ENCODE measurements at regions not wholly inside any gene's neighbourhood (a gene's known extent, or its start where the extent isn't known, plus 50 kb on each side); places are given as distances from the start of the nearest gene placed in this dataset.

DNA sequence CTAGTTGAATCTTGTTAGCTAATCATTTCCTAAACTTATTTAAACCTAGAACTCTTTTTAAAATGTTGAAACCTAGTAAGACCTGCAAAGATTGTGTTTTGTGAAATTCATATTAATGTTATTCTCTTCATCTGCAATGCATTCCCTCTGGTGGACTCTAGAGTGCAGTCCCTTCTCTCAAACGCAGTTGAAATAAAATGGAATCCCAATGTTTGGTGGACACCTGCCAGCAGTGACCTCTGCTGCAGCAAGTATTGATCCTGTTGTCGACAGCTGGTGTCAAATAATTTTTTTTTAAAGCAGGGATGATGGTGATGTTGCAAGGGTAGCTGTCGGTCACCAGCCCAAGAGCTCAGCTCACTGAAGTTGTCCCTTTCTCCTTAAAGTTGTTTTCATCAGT lies 492.0 kb downstream of the ZIC3 start (continued):
- TF ChIP-seq ZNF514 (tag by site-specific recombination; IDR thresholded peaks at IDR 0.05), result no peak

DNA sequence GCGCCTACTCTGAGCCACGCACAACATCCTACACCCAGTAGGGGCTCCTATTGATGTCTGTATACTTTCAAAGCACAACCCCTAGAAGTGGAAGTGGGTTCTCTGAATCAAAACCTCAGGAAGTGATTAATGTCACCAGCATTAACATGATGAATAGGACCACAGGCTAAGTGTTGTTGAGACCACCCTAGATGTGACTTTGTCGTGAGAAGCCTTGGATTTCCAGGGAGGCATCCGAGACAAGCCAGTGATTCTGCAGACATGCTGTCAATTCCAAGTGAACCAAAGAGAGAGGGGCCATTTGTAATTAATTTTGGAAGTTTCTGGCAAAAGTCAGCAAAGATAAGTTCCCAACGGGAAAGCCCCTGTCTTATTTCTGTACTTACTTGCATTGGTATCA lies 493.0 kb downstream of the ZIC3 start:
- ChIA-PET POLR2A (no interaction called here), CTCF (no interaction called here)
- no peaks in the 10 kb centered on the region for H3K9me3 ChIP-seq (ENCODE audit: control insufficient read depth, insufficient read depth, low read depth, low read length)
- no peaks in the 10 kb centered on the region for H3K4me1 ChIP-seq (ENCODE audit: control insufficient read depth, insufficient read depth, low read length)
- H3K4me3 ChIP-seq (ENCODE audit: low read depth, low read length), result no peak overlapping the region
- H3K36me3 ChIP-seq (ENCODE audit: control insufficient read depth in 2 of 2, insufficient read depth in 1 of 2, low read length in 2 of 2), result no peaks in the 10 kb centered on the region
- TF ChIP-seq ZNF548 (tag by site-specific recombination; IDR thresholded peaks at IDR 0.05) (no peak), SETDB1 (IDR thresholded peaks at IDR 0.05; ENCODE audit: insufficient read length, low read length) (no peak), ZNF146 (tag by site-specific recombination; IDR thresholded peaks at IDR 0.05) (no peak), ZNF596 (tag by site-specific recombination; IDR thresholded peaks at IDR 0.05) (no peak)
- TF ChIP-seq, protein P1, sequence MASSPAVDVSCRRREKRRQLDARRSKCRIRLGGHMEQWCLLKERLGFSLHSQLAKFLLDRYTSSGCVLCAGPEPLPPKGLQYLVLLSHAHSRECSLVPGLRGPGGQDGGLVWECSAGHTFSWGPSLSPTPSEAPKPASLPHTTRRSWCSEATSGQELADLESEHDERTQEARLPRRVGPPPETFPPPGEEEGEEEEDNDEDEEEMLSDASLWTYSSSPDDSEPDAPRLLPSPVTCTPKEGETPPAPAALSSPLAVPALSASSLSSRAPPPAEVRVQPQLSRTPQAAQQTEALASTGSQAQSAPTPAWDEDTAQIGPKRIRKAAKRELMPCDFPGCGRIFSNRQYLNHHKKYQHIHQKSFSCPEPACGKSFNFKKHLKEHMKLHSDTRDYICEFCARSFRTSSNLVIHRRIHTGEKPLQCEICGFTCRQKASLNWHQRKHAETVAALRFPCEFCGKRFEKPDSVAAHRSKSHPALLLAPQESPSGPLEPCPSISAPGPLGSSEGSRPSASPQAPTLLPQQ (tag by site-specific recombination; IDR thresholded peaks at IDR 0.05), result no peak
- TF ChIP-seq, protein P2, sequence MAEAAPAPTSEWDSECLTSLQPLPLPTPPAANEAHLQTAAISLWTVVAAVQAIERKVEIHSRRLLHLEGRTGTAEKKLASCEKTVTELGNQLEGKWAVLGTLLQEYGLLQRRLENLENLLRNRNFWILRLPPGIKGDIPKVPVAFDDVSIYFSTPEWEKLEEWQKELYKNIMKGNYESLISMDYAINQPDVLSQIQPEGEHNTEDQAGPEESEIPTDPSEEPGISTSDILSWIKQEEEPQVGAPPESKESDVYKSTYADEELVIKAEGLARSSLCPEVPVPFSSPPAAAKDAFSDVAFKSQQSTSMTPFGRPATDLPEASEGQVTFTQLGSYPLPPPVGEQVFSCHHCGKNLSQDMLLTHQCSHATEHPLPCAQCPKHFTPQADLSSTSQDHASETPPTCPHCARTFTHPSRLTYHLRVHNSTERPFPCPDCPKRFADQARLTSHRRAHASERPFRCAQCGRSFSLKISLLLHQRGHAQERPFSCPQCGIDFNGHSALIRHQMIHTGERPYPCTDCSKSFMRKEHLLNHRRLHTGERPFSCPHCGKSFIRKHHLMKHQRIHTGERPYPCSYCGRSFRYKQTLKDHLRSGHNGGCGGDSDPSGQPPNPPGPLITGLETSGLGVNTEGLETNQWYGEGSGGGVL (tag by site-specific recombination; IDR thresholded peaks at IDR 0.05), result no peak
- TF ChIP-seq, protein P3, sequence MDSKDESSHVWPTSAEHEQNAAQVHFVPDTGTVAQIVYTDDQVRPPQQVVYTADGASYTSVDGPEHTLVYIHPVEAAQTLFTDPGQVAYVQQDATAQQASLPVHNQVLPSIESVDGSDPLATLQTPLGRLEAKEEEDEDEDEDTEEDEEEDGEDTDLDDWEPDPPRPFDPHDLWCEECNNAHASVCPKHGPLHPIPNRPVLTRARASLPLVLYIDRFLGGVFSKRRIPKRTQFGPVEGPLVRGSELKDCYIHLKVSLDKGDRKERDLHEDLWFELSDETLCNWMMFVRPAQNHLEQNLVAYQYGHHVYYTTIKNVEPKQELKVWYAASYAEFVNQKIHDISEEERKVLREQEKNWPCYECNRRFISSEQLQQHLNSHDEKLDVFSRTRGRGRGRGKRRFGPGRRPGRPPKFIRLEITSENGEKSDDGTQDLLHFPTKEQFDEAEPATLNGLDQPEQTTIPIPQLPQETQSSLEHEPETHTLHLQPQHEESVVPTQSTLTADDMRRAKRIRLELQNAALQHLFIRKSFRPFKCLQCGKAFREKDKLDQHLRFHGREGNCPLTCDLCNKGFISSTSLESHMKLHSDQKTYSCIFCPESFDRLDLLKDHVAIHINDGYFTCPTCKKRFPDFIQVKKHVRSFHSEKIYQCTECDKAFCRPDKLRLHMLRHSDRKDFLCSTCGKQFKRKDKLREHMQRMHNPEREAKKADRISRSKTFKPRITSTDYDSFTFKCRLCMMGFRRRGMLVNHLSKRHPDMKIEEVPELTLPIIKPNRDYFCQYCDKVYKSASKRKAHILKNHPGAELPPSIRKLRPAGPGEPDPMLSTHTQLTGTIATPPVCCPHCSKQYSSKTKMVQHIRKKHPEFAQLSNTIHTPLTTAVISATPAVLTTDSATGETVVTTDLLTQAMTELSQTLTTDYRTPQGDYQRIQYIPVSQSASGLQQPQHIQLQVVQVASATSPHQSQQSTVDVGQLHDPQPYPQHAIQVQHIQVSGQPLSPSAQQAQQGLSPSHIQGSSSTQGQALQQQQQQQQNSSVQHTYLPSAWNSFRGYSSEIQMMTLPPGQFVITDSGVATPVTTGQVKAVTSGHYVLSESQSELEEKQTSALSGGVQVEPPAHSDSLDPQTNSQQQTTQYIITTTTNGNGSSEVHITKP (tag by site-specific recombination; IDR thresholded peaks at IDR 0.05), result no peak
- no peak overlapping the region for H3K27ac ChIP-seq (ENCODE audit: extremely low read depth, low read depth, low read length)

DNA sequence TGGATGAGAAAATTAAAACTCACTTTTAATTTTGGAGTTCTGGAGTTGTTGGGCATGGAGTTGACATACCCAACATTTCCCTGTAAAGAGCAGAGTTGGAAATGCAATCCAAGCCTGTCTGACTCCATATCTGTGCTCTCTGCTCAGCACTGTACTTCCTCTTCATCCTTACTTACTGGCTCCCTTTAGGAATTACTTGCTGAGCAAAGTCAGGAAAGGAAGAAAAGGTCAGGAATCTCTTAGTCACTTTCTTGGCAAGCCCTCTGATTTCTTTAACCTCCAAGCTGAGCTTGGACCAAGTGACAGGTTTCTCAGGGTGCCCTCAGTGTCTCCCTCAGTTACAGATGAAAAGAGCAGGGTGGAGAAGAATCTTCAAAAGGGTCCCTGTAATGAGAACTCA lies 501.5 kb downstream of the ZIC3 start:
- 0 out of 2 replicates have a peak, but pooled peaks cover 2% of the 10 kb centered on the region for H3K9me3 ChIP-seq (ENCODE audit: control insufficient read depth, insufficient read depth, low read depth, low read length)
- POLR2A ChIA-PET, result no interaction called here
- H3K27ac ChIP-seq (ENCODE audit: extremely low read depth, low read depth, low read length), result no peak overlapping the region
- no peaks in the 10 kb centered on the region for H3K4me1 ChIP-seq (ENCODE audit: control insufficient read depth, insufficient read depth, low read length)
- no peaks in the 10 kb centered on the region for H3K36me3 ChIP-seq (ENCODE audit: control insufficient read depth in 2 of 2, insufficient read depth in 1 of 2, low read length in 2 of 2)
- CTCF ChIA-PET, result no interaction called here
- H3K4me3 ChIP-seq (ENCODE audit: low read depth, low read length), result no peak overlapping the region
- no peak for TF ChIP-seq ZNF394 (tag by site-specific recombination; IDR thresholded peaks at IDR 0.05; ENCODE audit: borderline replicate concordance)
- no peak for TF ChIP-seq ZNF23 (tag by site-specific recombination; IDR thresholded peaks at IDR 0.05; ENCODE audit: borderline replicate concordance)
- no peak for TF ChIP-seq SCRT1 (tag by site-specific recombination; IDR thresholded peaks at IDR 0.05; ENCODE audit: borderline replicate concordance)
- no peak for TF ChIP-seq ZNF623 (tag by site-specific recombination; IDR thresholded peaks at IDR 0.05)
- TF ChIP-seq ZNF175 (tag by site-specific recombination; IDR thresholded peaks at IDR 0.05), result no peak
- TF ChIP-seq HOXD13 (CRISPR knock-in tag; IDR thresholded peaks at IDR 0.05; ENCODE audit: borderline replicate concordance), result no peak
- TF ChIP-seq, protein P4, sequence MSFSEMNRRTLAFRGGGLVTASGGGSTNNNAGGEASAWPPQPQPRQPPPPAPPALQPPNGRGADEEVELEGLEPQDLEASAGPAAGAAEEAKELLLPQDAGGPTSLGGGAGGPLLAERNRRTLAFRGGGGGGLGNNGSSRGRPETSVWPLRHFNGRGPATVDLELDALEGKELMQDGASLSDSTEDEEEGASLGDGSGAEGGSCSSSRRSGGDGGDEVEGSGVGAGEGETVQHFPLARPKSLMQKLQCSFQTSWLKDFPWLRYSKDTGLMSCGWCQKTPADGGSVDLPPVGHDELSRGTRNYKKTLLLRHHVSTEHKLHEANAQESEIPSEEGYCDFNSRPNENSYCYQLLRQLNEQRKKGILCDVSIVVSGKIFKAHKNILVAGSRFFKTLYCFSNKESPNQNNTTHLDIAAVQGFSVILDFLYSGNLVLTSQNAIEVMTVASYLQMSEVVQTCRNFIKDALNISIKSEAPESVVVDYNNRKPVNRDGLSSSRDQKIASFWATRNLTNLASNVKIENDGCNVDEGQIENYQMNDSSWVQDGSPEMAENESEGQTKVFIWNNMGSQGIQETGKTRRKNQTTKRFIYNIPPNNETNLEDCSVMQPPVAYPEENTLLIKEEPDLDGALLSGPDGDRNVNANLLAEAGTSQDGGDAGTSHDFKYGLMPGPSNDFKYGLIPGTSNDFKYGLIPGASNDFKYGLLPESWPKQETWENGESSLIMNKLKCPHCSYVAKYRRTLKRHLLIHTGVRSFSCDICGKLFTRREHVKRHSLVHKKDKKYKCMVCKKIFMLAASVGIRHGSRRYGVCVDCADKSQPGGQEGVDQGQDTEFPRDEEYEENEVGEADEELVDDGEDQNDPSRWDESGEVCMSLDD (tag by site-specific recombination; IDR thresholded peaks at IDR 0.05), result no peak
- TF ChIP-seq ZNF155 (tag by site-specific recombination; IDR thresholded peaks at IDR 0.05), result no peak
- TF ChIP-seq, protein P5, sequence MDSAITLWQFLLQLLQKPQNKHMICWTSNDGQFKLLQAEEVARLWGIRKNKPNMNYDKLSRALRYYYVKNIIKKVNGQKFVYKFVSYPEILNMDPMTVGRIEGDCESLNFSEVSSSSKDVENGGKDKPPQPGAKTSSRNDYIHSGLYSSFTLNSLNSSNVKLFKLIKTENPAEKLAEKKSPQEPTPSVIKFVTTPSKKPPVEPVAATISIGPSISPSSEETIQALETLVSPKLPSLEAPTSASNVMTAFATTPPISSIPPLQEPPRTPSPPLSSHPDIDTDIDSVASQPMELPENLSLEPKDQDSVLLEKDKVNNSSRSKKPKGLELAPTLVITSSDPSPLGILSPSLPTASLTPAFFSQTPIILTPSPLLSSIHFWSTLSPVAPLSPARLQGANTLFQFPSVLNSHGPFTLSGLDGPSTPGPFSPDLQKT (IDR thresholded peaks at IDR 0.05; ENCODE audit: borderline replicate concordance, low read depth, low read length), result no peak
- TF ChIP-seq, protein P6, sequence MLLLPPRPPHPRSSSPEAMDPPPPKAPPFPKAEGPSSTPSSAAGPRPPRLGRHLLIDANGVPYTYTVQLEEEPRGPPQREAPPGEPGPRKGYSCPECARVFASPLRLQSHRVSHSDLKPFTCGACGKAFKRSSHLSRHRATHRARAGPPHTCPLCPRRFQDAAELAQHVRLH (tag by site-specific recombination; IDR thresholded peaks at IDR 0.05), result no peak
- TF ChIP-seq ZNF221 (tag by site-specific recombination; IDR thresholded peaks at IDR 0.05; ENCODE audit: borderline replicate concordance), result no peak
- TF ChIP-seq, protein P7, sequence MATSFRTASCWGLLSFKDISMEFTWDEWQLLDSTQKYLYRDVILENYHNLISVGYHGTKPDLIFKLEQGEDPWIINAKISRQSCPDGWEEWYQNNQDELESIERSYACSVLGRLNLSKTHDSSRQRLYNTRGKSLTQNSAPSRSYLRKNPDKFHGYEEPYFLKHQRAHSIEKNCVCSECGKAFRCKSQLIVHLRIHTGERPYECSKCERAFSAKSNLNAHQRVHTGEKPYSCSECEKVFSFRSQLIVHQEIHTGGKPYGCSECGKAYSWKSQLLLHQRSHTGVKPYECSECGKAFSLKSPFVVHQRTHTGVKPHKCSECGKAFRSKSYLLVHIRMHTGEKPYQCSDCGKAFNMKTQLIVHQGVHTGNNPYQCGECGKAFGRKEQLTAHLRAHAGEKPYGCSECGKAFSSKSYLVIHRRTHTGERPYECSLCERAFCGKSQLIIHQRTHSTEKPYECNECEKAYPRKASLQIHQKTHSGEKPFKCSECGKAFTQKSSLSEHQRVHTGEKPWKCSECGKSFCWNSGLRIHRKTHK (tag by site-specific recombination; IDR thresholded peaks at IDR 0.05), result no peak
